ENCODE measurements at regions not wholly inside any gene's neighbourhood (a gene's known extent, or its start where the extent isn't known, plus 50 kb on each side); places are given as distances from the start of the nearest gene placed in this dataset.

DNA sequence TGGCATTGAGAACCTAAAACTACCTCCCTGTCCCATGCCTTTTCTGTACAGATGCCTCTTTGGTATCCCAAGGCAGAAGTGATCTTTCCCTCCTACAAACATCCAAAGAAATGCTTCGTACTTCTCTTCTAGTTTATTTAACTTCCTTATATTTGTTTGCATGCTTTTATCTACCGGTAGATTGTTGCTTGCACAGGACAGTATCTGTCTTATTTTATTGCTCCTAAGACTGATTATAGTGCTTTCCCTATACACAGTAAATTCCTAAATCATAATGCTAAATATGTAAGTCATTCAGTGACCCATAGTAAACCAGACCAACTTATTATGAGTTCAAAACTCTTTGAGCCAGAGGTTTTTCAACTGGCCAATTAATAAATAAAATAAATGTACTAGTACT is 156.9 kb downstream of the PRELID2 start:
- TF ChIP-seq, protein P1, sequence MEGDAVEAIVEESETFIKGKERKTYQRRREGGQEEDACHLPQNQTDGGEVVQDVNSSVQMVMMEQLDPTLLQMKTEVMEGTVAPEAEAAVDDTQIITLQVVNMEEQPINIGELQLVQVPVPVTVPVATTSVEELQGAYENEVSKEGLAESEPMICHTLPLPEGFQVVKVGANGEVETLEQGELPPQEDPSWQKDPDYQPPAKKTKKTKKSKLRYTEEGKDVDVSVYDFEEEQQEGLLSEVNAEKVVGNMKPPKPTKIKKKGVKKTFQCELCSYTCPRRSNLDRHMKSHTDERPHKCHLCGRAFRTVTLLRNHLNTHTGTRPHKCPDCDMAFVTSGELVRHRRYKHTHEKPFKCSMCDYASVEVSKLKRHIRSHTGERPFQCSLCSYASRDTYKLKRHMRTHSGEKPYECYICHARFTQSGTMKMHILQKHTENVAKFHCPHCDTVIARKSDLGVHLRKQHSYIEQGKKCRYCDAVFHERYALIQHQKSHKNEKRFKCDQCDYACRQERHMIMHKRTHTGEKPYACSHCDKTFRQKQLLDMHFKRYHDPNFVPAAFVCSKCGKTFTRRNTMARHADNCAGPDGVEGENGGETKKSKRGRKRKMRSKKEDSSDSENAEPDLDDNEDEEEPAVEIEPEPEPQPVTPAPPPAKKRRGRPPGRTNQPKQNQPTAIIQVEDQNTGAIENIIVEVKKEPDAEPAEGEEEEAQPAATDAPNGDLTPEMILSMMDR (IDR thresholded peaks at IDR 0.05): no peak
- no peak for TF ChIP-seq POLR2A (IDR thresholded peaks at IDR 0.05)

Data from heart left ventricle (tissue), 13 donors.